GM19468 (cell line): ENCODE measurements at regions not wholly inside any gene's neighbourhood (a gene's known extent, or its start where the extent isn't known, plus 50 kb on each side); places are given as distances from the start of the nearest gene placed in this dataset.
A peak's percentile ranks its signal among the peaks of the same experiment; 100 is the strongest.

Source experiments
- ATAC-seq: cut with Tn5 transposase; IDR thresholded peaks from one replicate; pipeline ENCODE4 v1.9.1; 2021; ENCODE audit warnings: mild to moderate bottlenecking, moderate library complexity, moderate number of reproducible peaks; ENCODE audit not compliant: unreplicated experiment; ENCODE audit errors: extremely low read depth

DNA sequence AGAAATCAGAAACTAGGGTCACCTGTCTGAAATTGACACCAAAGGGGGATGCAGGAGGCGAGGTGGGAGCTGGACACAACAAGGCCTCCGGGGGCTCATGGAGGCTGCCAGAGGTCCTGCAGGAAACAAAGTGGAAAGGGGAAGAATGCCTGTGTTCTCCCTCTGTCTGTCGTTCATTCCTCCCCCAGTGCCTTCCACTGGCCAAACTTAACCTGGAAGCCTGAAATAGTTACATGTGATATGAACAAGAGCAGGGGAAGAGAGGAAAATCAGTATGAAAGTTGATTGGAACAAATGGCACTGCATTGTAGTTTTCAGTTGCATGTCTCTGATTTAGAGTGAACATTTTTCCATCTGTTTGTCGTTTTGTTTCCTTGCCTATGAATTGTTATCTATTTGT lies 502.0 kb upstream of the CFAP20DC start:
- ATAC-seq, result no peak

DNA sequence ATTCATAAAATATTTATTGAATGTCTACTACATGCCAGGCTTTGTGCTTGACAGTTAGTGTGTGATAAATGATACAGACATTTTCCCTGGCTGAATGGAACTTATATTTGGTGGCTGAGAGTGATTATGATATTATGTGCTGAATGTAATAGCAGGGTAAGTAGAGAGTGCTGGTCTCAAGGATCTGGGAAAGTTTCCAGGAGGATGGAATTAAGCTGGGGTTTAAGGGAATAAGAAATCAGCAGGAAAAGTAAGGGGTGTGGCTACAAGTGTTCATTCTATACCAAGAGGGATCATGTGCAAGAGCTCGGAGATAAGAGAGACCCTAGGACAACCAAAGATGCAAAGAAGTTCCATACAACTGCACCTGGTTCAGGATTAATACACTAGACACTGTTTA lies 500.1 kb upstream of the CFAP20DC start:
- no peak for ATAC-seq

DNA sequence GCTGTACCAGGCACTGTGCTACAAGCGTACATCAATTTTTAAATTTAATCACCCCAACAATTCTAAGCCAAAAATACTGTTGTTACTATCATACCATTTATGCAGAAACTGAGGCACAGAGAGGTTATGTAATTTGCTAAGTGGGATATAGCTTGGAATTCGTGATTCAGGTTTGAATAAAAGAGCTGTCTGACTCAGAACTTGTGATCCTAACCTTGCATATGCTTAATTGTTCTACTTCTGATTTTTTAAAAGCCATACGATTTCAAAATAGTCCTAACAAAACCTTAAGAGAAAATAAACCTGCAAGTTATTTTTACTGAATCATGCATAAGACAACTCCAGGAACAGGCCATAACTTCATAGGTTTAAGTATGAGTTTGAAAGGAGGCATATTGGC lies 498.0 kb upstream of the CFAP20DC start:
- ATAC-seq, result no peak

DNA sequence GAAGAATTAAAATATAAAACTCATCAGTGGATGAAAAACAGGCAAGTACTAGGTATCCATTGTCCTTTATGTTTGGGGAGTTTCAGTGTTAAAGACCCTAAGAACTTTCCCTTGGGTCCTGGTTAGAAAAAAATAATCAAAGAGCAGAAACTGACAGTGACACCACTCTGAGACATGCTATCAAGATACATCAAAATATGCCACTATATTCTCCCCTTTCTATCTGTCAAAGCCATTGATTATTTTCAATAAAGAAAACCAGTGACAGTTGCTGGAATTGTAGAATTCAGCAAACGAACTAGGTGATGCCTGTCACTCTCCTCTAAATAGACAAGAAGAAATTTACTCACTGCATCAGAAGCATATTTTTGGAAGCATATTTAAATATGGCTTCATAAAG lies 496.7 kb upstream of the CFAP20DC start:
- ATAC-seq, result no peak

DNA sequence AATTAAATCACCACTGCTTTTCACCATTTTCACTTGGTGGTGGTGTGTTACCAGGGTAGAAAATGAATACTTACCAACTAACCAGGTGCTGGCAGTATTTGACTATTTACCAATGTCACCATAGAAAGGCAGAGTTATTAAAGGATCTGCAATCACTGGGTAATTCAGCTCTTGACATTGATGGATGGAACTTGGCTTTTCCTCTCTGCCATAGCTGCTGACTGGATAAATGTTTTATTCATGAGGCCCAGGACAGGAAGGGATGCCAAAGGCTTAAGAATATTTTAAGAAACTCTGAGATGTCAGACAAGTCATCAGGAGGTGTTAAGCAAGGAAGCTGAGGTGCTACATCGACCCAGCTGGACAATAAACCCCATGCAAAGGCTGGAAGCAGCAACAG lies 495.5 kb upstream of the CFAP20DC start:
- no peak for ATAC-seq

DNA sequence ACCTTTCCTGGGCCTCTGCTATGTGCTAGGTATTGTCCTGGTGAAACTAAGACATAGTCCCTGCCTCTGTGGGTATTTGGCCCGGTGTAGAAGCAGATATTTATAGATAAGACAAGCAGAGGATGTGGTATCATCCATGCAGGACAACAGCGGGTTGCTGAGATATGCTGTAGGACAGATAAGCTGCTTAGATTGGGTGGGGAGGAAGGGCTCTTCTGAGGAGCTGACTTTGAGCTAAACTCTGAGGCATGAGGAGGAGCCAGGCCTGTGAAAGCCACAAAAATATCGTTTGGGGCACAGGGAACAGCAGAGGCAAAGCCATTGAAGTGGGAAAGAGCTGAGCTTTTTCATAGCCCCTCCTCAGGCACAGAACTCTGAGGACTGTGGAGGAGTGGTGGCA lies 492.5 kb upstream of the CFAP20DC start:
- no peak for ATAC-seq

DNA sequence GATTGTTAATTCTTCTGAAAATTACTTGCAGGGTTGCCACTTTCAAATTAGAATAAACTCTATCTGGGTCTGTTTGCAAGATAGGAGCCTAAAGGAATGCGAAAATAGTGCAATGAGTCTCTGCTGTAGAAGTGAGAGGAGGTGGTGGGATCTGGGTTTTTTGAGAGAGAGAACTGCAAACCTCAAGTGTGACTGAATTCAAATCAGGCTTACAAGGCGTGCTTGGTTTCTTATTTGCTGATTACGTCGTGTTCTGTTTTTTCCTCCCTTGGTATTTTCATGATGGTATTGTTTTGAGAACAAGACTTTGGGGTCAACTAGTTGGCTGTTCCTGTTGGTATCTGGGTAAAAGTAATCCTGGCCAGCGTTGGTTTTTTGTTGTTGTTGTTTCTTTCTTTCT lies 490.9 kb upstream of the CFAP20DC start:
- ATAC-seq, result peak; percentile 86

DNA sequence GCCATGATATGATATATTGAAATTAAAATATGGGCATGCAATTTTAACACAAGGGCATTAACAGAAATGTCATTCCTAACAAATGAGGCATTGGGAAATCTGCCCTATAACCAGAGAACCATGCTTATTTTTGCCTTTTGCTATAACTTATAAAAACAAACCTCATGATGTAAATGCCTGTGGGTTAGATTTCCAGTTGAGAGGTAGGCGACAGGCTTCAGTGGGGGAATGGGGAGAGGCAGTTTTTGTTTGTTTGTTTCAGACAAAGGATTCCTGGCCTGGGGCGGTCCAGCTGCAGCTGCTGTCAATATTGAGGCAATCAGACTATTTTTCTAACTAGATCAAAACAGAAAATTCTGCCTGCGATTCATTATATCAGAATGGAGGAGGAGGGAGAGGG lies 490.4 kb upstream of the CFAP20DC start:
- no peak for ATAC-seq

DNA sequence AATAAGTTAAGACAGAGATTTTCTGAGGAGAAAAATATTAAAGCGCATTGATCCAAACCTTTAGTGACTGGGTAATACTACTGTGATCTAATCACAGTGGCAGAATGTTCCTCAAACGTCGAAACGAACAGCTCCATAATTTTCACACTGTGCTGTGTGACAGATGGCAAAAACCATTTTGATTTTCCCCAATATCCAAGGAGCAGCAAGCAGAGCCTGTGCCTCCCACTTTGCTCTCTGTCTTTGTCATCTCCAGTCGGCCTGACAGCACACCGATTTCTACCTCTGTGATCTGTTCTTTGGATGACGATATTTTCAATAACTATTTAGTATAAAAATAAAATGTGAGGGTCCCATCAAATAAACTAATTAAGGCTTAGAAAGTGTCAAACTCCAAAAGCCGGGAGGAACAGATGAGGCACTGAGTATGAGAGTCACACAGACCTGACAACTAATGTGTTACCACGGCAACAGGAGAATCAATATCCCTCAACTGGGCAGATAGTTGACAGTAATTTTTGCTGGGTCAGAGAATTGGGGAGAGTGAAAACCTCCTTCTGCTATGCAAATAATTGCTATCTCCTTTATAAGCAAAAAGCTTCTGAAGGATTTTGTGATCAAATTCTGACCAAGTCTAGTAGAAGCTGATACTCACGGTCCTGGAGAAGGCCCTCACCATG lies 489.1 kb upstream of the CFAP20DC start:
- no peak for ATAC-seq

DNA sequence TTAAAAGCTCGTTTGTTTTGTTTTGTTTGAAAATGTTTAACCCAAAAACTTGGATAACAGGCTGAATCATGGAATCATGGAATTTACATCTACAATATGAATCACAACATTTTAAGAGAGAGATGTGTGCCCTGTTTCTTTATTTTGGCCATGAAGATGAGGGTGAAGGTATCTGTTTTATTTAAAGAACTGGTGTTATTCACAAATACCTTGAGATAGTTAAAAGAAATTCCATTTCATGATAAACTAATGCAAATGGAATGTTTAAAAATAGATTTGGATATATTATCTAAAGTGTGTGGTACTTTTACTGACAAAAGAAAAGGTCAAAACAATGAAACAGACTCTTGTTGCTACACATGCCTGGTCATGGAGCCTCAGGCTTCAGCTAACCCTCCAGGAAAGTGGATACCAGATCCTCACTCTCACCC lies 486.0 kb upstream of the CFAP20DC start:
- ATAC-seq, result no peak

DNA sequence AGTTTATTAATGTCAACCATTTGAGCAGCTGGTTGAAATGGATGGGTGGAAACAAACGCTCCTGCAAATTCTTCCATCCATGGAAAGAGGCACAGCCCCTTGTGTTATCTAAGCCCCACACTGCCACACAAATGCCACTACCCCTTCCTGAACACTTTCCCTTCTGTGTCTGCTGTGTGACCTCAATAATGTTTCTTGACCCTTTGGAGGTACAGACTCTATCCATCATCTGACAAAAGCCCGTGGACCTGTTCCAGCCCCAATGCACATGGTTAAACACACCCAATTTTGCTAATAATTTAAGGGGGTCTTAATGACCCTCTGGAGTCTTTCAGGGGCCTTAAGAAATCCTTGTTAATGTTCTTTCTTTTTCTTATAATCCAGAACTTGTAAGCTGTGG lies 482.2 kb upstream of the CFAP20DC start:
- ATAC-seq, result no peak

DNA sequence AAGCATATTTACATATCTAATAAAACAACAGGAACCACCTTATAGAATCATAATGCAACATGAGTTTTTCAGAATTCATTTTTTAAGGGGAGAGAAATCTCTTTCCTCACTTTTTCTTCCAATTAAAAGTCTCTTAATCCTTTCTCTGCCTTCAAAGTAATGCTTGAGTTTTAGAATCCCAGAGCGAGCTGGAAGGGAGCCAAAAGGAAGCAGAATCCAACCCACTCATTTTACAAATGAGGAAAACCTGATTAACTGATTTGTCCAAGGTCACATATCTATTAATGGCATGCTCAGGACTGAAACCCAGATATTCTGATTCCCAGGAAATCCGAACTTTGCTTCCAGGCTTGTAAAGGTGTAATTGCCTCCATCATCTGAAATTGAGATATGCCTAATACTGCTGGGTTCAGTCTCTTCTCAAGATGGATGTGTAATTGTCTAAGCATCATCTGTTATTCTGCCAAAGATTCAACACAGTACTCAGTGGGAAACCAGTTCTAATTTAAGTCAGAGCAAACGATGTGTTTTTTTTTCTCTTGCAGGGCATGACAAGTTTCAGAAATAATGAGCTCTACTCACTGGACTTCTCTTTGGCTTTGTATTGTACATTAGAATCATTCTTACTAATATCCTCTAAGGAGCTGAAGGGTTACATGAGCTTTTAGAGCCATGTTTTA lies 481.4 kb upstream of the CFAP20DC start:
- no peak for ATAC-seq

DNA sequence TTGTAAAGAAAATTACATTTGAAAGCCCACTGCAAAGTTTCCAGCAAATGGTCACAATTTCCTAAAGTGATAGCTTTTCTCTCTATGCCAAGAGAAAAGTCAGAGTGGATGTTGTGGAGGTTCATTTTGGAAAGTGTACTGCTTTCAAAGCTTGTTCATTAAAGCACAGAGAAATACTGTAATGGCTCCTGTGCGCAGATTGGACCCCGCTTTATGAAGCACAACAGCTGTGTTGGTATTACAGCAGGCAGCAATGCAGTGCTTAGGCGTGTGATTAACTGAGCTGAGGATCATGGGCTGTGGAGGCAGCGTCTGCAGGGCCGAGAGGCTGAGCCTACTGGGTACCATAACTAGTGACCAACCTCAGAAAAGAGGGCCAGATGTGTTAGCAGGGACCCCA lies 478.4 kb upstream of the CFAP20DC start:
- no peak for ATAC-seq

DNA sequence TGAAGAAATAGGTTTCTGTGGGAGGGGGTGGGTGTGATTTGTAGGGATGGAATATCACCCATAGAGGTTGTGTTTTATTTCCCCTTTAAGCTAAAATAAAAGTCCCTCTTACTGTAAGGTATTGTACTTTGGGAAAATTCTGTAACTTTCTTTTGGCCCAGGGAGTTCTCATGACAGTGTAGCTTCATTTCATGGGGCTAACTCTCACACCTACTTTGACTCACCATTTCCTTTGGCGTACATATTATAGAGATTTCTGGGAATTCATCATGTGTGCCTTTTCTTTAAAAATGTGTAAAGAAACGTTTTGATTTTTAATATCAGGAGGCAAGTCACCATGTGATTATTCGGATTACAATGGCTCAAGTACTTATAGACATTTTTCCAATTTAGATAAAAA lies 477.7 kb upstream of the CFAP20DC start:
- no peak for ATAC-seq

DNA sequence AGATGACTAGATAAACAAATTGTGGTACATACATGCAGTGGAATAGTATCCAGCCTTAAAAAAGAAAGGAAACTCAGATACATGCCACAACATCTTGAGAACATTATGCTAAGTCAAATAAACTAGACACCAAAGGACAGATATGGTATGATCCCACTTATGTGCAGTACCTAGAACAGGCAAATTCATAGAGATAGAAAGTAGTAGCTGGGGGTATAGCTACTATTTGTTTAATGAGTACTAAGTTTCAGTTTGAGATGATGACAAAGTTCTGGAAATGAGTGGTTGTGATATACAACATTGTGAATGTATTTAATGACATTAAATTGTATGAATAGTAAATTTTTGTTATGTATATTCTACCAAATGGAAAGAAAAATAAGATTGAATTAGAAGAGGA lies 477.2 kb upstream of the CFAP20DC start:
- no peak for ATAC-seq

DNA sequence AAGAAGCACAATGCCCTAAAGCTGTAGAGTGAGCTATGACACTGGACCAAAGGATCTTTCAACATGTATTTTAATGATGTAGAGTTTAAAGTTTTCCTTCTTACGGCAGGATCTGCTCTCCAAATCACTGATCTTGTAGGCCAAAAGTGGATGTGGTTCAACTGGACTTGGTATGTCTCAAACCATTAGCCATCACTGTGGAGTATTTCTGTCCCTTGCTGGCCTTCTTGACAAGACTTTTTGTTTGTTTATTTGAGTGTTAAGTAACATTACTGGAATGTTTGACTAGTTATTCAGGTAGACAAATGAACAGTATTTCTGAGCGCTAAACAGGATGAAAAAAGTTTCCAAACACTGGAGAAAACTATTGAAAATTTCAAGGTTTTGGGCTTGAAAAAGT lies 472.7 kb upstream of the CFAP20DC start:
- ATAC-seq, result no peak

DNA sequence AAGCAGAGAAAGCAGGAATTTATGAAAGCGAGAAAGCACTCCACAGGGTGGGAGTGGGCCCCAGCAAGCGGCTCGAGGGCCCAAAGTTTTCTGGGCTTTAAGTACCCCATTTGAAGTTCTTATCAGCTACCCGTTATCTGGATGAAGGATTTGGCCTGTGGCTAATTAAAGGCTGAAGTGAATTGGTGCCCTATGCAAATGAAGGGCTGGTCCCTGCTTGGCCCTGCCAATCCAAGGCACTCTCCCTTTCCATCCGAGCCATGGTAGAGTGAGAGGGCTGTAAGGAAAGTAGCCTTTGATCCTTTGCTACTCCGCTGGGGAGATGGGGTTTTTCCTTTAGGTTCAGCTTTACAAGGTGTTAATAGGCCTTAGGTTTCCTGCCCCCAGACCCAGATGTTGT lies 469.3 kb upstream of the CFAP20DC start:
- ATAC-seq, result no peak

DNA sequence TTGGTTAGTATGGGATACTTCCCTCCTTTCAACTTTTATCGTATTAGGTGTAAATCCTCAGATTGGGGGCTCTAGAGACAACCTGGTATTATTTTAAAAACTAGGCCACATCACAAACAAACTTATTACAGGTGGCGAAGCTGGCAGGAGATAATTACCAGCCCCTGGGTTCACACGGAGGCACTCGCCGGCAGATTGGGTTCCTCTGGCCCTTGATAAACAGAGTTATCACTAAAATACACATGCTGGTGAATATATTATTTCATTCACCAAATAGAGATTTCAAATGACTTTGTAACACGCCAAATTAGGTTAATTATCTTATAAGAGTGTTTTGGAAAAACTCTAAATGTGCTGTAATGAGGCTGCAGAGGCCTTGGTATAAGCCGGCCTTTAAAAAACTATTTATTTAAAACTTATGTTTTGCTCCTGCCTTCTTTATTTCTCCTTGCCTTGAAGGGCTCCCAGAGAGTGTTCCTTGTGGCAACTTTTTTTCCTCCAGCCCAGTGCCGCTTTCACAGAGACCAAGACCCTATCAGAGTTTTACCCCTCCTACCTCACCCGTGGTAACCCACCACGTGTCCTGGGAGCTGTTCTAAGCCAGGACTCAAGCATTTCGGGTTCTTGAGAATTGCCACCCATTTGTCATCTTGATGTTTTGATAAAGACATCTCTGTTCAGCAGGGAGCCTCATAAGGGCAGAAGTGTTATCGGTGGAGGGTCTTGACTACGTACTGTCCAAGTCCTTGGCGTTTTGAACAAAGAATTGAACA lies 468.6 kb upstream of the CFAP20DC start:
- ATAC-seq, result no peak

DNA sequence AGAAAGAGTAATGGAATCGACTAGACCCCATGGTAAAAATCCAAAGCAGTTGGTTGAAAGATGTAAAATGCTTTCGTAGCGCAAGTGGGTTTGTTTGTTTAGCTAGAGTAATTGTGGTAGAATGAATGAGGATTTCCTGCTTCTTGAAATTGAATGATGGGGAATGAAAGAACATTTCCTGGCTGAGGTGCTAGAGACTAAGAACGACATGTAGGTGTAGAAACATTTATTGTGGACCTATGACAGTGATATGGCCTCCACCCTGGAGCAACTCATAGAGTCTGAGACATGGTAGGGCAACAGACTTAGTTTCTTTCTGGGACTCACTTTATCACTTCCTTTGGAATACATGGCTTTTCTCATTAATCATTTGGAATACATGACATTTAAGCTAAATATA lies 467.6 kb upstream of the CFAP20DC start:
- no peak for ATAC-seq

DNA sequence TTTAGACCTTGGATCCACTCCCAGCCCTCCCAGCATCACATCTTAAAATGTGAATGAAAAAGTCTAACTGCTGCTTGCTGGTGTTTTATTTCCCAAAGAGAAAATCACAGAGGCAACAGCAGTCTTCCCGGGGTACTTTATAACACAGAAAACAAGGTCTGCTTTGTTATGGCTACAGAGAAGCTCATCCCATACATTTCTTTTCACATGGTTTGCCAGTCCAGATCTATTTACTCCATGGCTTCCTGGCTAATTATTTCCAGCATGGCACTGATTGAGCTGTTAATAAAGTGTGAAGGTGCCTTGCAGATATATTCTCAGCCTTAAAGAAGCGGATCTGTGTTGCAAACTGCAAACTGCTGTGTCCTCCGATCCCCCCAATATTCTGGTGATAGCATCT lies 466.1 kb upstream of the CFAP20DC start:
- ATAC-seq, result no peak

DNA sequence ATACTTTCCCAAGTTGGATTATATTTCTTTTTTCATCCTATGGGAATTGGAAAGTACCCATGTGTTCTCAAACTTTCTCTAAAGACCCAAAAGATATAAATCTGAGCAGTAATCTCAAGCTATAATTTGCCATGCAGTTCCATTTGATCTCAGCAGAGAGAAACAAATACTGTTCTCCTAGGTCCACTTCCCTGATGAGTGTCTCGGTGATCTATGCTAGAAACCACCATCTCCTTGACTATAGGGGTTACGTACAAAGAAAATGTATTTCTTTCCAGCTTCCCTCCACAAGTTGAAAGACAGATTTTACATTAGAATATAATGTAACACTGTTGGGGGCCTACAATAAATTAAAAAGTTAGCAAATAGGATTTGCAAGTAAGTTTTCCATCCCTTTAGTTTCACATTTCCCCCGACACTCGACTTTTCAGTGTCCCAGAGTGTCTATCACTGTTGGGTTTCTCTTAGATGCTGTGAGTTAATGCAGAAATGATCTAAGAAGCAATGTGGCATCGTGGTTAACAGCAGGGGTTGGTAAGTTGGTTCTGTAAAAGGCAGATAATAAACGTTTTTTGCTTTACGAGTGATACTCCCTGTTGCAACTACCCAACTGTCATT lies 465.1 kb upstream of the CFAP20DC start:
- no peak for ATAC-seq
